Activated T-cell treated with anti-CD3 and anti-CD28 coated beads, Interleukin-2, amount 50 U/mL, for 24 hours (primary cell): ENCODE measurements at regions not wholly inside any gene's neighbourhood (a gene's known extent, or its start where the extent isn't known, plus 50 kb on each side); places are given as distances from the start of the nearest gene placed in this dataset.

ENCODE experiments used
- DNase-seq: peaks from one replicate; pipeline ENCODE4 v3.0.0-alpha.2; 2020
- H3K27ac Mint-ChIP-seq: 2 replicates; pipeline ENCODE4 v1.8.0; 2020; ENCODE audit warnings: mild to moderate bottlenecking, mixed read lengths
- H3K27me3 Mint-ChIP-seq: 2 replicates; pipeline ENCODE4 v1.8.0; 2020; ENCODE audit warnings: mixed read lengths
- H3K36me3 Mint-ChIP-seq: 2 replicates; pipeline ENCODE4 v1.8.0; 2020; ENCODE audit warnings: low read depth, mixed read lengths
- H3K4me1 Mint-ChIP-seq: 2 replicates; pipeline ENCODE4 v1.8.0; 2020; ENCODE audit warnings: low read depth, mixed read lengths
- H3K4me3 Mint-ChIP-seq: 2 replicates; pipeline ENCODE4 v1.8.0; 2020; ENCODE audit warnings: mild to moderate bottlenecking, moderate library complexity, mixed read lengths
- H3K9me3 Mint-ChIP-seq: 2 replicates; pipeline ENCODE4 v1.8.0; 2020; ENCODE audit warnings: mixed read lengths

- Mint-ChIP-seq H3K9me3 (peaks cover 1% of the 10 kb centered on the region), H3K27ac (no peak overlapping the region), H3K27me3 (peaks cover 17% of the 10 kb centered on the region), H3K4me3 (no peak overlapping the region), H3K36me3 (peaks cover under 1% of the 10 kb centered on the region), H3K4me1 (peaks cover 25% of the 10 kb centered on the region)
- no peak for DNase-seq
Observed at GRCh38 chrX:120692319-120692718, 62.5 kb upstream of the C1GALT1C1 start.

GRCh38 chrX:120690941-120691340 lies 61.1 kb upstream of the C1GALT1C1 start:
- Mint-ChIP-seq H3K4me1 (peaks cover 15% of the 10 kb centered on the region), H3K36me3 (no peaks in the 10 kb centered on the region), H3K9me3 (no peaks in the 10 kb centered on the region), H3K27ac (no peak overlapping the region), H3K27me3 (peaks cover 19% of the 10 kb centered on the region), H3K4me3 (no peak overlapping the region)
- no peak for DNase-seq

- H3K27ac Mint-ChIP-seq, result no peak overlapping the region
- H3K27me3 Mint-ChIP-seq, result peaks cover 19% of the 10 kb centered on the region
- H3K4me3 Mint-ChIP-seq, result no peak overlapping the region
- no peaks in the 10 kb centered on the region for H3K36me3 Mint-ChIP-seq
- no peak for DNase-seq
- peaks cover 15% of the 10 kb centered on the region for H3K4me1 Mint-ChIP-seq
- no peaks in the 10 kb centered on the region for H3K9me3 Mint-ChIP-seq
Observed at GRCh38 chrX:120690344-120690743, 60.5 kb upstream of the C1GALT1C1 start.

GRCh38 chrX:120680090-120680489 lies 50.2 kb upstream of the C1GALT1C1 start:
- Mint-ChIP-seq H3K9me3 (peaks cover 10% of the 10 kb centered on the region), H3K27ac (no peak overlapping the region), H3K27me3 (peaks cover 10% of the 10 kb centered on the region), H3K4me3 (no peak overlapping the region), H3K4me1 (peaks cover 25% of the 10 kb centered on the region), H3K36me3 (peaks cover 3% of the 10 kb centered on the region)
- DNase-seq, result no peak
